Neural progenitor cell (in vitro differentiated cells): ENCODE measurements at regions not wholly inside any gene's neighbourhood (a gene's known extent, or its start where the extent isn't known, plus 50 kb on each side); places are given as distances from the start of the nearest gene placed in this dataset.

Experiments
- DNase-seq: peaks from one replicate; pipeline ENCODE4 v3.0.0-alpha.2; 2016; ENCODE audit warnings: low spot score
- H2AFZ ChIP-seq: fragments of 200-600 bp; sonication (generic); replicated peaks from 2 replicates; pipeline ENCODE4 v1.6.1; 2016; ENCODE audit warnings: antibody characterized with exemption
- H3F3A ChIP-seq: fragments of 200-600 bp; sonication (generic); 2 replicates; pipeline ENCODE4 v1.6.1; 2016; ENCODE audit warnings: antibody characterized with exemption, low read depth
- H3K27ac ChIP-seq: fragments of 200-600 bp; sonication (generic); 2 replicates; pipeline ENCODE4 v1.5.1; 2016; ENCODE audit warnings: mild to moderate bottlenecking
- H3K27me3 ChIP-seq: fragments of 200-600 bp; sonication (generic); 2 replicates; pipeline ENCODE4 v1.6.1; 2016; ENCODE audit warnings: mild to moderate bottlenecking, moderate library complexity
- H3K36me3 ChIP-seq: fragments of 200-600 bp; sonication (generic); 2 replicates; pipeline ENCODE4 v1.5.1; 2016
- H3K4me1 ChIP-seq: fragments of 200-600 bp; sonication (generic); 2 replicates; pipeline ENCODE4 v1.6.1; 2016; ENCODE audit warnings: mixed run types
- H3K4me2 ChIP-seq: fragments of 200-600 bp; sonication (generic); 2 replicates; pipeline ENCODE4 v1.6.1; 2016
- H3K4me3 ChIP-seq: fragments of 200-600 bp; sonication (generic); 2 replicates; pipeline ENCODE4 v1.5.1; 2016
- H3K79me2 ChIP-seq: fragments of 200-600 bp; sonication (generic); 2 replicates; pipeline ENCODE4 v1.6.1; 2016; ENCODE audit warnings: low read depth
- H3K9ac ChIP-seq: fragments of 200-600 bp; sonication (generic); 2 replicates; pipeline ENCODE4 v1.6.1; 2016
- H3K9me3 ChIP-seq: fragments of 200-600 bp; sonication (generic); 2 replicates; pipeline ENCODE4 v1.5.1; 2016; ENCODE audit warnings: low read depth
- H4K20me1 ChIP-seq: fragments of 200-600 bp; sonication (generic); 2 replicates; pipeline ENCODE4 v1.6.1; 2016; ENCODE audit warnings: low read depth
- H3K27ac Mint-ChIP-seq: 3 replicates; pipeline ENCODE4 v1.8.0; 2021; ENCODE audit warnings: mixed read lengths
- H3K27me3 Mint-ChIP-seq: 2 replicates; pipeline ENCODE4 v1.8.0; 2022; ENCODE audit warnings: low read depth, mild to moderate bottlenecking, inconsistent platforms, moderate library complexity, mixed read lengths; ENCODE audit not compliant: insufficient read depth
- H3K36me3 Mint-ChIP-seq: 3 replicates; pipeline ENCODE4 v1.8.0; 2021; ENCODE audit warnings: mixed read lengths
- H3K4me1 Mint-ChIP-seq: 3 replicates; pipeline ENCODE4 v1.8.0; 2021; ENCODE audit warnings: mixed read lengths
- H3K4me3 Mint-ChIP-seq: 3 replicates; pipeline ENCODE4 v1.8.0; 2021; ENCODE audit warnings: mild to moderate bottlenecking, moderate library complexity, mixed read lengths
- H3K9me3 Mint-ChIP-seq: 3 replicates; pipeline ENCODE4 v1.8.0; 2020; ENCODE audit warnings: mixed read lengths
- CTCF ChIP-seq: fragments of 200-600 bp; sonication (generic); IDR thresholded peaks from 2 replicates; pipeline ENCODE4 v1.5.1; 2017; ENCODE audit warnings: antibody characterized with exemption, mild to moderate bottlenecking
- EZH2 ChIP-seq: fragments of 200-600 bp; sonication (generic); IDR thresholded peaks from 2 replicates; pipeline ENCODE4 v1.6.1; 2017; ENCODE audit warnings: antibody characterized with exemption, mild to moderate bottlenecking, moderate library complexity
- EZH2phosphoT487 ChIP-seq: fragments of 200-600 bp; sonication (generic); IDR thresholded peaks from 2 replicates; pipeline ENCODE4 v1.6.1; 2017; ENCODE audit warnings: antibody characterized with exemption

GRCh38 chr12:93104535-93104934, 175.4 kb upstream of the EEA1 start:
- no peak overlapping the region for H3K27ac Mint-ChIP-seq
- H3K9me3 Mint-ChIP-seq, result no peaks in the 10 kb centered on the region
- H4K20me1 ChIP-seq, result no peaks in the 10 kb centered on the region
- H3K79me2 ChIP-seq, result no peaks in the 10 kb centered on the region
- H3K9ac ChIP-seq, result no peak overlapping the region
- no peak overlapping the region for H3K4me2 ChIP-seq
- peaks cover 29% of the 10 kb centered on the region for H3K4me1 Mint-ChIP-seq
- no peaks in the 10 kb centered on the region for H3K36me3 Mint-ChIP-seq
- no peak for TF ChIP-seq EZH2
- no peak for TF ChIP-seq CTCF
- no peak for TF ChIP-seq EZH2phosphoT487
- no peaks in the 10 kb centered on the region for H3K9me3 ChIP-seq
- no peak overlapping the region for H2AFZ ChIP-seq
- peaks cover 6% of the 10 kb centered on the region for H3K4me1 ChIP-seq
- H3K4me3 Mint-ChIP-seq, result no peak overlapping the region
- H3K27me3 ChIP-seq, result no peaks in the 10 kb centered on the region
- H3K27me3 Mint-ChIP-seq, result peaks cover 5% of the 10 kb centered on the region
- no peaks in the 10 kb centered on the region for H3F3A ChIP-seq
- no peak for DNase-seq
- no peak overlapping the region for H3K4me3 ChIP-seq
- no peaks in the 10 kb centered on the region for H3K36me3 ChIP-seq
- no peak overlapping the region for H3K27ac ChIP-seq

DNA sequence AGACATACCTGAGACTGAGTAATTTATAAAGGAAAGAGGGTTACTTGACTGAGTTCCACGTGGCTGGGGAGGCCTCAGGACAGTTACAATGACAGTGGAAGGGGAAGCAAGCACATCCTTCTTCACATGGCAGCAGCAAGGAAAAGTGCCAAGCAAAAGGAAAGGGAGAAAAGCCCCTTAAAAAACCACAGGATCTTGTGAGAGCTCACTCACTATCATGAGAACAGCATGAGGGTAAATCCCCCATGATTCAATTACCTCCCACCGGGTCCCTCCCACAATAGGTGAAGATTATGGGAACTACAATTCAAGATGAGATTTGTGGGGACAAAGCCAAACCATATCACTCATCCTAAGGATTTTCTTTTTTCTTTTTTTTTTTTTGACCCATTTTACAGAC, 177.8 kb upstream of the EEA1 start:
- Mint-ChIP-seq H3K4me3 (no peak overlapping the region), H3K27ac (no peak overlapping the region), H3K36me3 (no peaks in the 10 kb centered on the region), H3K4me1 (peaks cover 25% of the 10 kb centered on the region), H3K27me3 (peaks cover 5% of the 10 kb centered on the region), H3K9me3 (no peaks in the 10 kb centered on the region)
- Histone ChIP-seq H3F3A (no peaks in the 10 kb centered on the region), H3K36me3 (no peaks in the 10 kb centered on the region), H3K9me3 (no peaks in the 10 kb centered on the region), H3K4me1 (no peaks in the 10 kb centered on the region), H3K9ac (no peak overlapping the region), H4K20me1 (no peaks in the 10 kb centered on the region), H3K79me2 (no peaks in the 10 kb centered on the region), H3K4me3 (no peak overlapping the region), H2AFZ (no peak overlapping the region), H3K27ac (no peak overlapping the region), H3K4me2 (no peak overlapping the region), H3K27me3 (no peaks in the 10 kb centered on the region)
- TF ChIP-seq EZH2, result no peak
- no peak for TF ChIP-seq CTCF
- TF ChIP-seq EZH2phosphoT487, result no peak
- no peak for DNase-seq

GRCh38 chr12:93107514-93108312, 178.6 kb upstream of the EEA1 start:
- H3K27me3 Mint-ChIP-seq, result peaks cover 5% of the 10 kb centered on the region
- H3K4me3 ChIP-seq, result no peak overlapping the region
- no peak overlapping the region for H3K9ac ChIP-seq
- H3K27ac ChIP-seq, result no peak overlapping the region
- no peak overlapping the region for H3K27ac Mint-ChIP-seq
- no peaks in the 10 kb centered on the region for H4K20me1 ChIP-seq
- no peak for DNase-seq
- no peaks in the 10 kb centered on the region for H3K9me3 Mint-ChIP-seq
- no peak overlapping the region for H3K4me2 ChIP-seq
- peaks cover 18% of the 10 kb centered on the region for H3K4me1 Mint-ChIP-seq
- no peaks in the 10 kb centered on the region for H3K36me3 ChIP-seq
- no peaks in the 10 kb centered on the region for H3K36me3 Mint-ChIP-seq
- no peaks in the 10 kb centered on the region for H3K4me1 ChIP-seq
- no peak overlapping the region for H2AFZ ChIP-seq
- TF ChIP-seq EZH2phosphoT487 (no peak), CTCF (no peak), EZH2 (no peak)
- H3K27me3 ChIP-seq, result no peaks in the 10 kb centered on the region
- H3K9me3 ChIP-seq, result no peaks in the 10 kb centered on the region
- no peak overlapping the region for H3K4me3 Mint-ChIP-seq
- H3K79me2 ChIP-seq, result no peaks in the 10 kb centered on the region
- H3F3A ChIP-seq, result no peaks in the 10 kb centered on the region
